HG03521 (cell line): ENCODE measurements at regions not wholly inside any gene's neighbourhood (a gene's known extent, or its start where the extent isn't known, plus 50 kb on each side); places are given as distances from the start of the nearest gene placed in this dataset.

Source experiments
- ATAC-seq: cut with Tn5 transposase; IDR thresholded peaks from one replicate; pipeline ENCODE4 v1.9.1; 2021; ENCODE audit warnings: mild to moderate bottlenecking, moderate library complexity; ENCODE audit not compliant: unreplicated experiment

DNA sequence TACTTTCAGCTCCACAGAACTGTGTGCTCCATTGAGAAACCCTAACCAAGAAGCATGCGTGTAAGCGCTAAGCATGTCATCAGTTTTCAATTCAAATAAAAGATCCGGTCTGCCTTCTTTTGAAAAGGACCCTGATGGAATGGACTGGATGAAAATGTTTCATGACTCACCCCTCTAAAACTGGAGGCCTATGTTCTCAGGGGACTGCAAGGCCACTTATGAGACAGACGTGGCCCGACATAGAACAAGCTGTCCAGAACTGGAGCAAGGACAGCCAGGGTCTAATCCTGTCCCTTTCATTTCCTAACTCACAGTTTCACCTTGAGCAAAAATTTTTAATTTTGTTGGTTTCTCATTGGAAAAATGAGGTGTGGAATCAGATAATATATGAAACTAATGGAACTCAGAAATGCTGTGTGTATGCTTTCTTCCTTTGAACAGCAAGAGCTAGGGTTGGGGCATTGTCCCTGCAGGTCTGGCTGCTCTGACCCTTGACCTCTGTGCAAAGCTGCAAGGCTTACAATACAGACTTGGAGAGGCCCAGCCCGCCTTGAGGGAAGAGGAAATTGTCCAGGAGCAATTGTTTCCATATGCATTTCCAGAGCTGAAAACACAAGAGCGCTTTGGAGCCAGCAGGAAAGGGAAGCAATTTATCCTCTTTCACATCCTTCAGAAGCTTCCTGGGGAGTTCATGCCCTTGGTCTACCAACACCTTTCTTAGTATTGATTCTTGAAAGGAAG, 553.4 kb upstream of the KLF12 start:
- ATAC-seq, result no peak

DNA sequence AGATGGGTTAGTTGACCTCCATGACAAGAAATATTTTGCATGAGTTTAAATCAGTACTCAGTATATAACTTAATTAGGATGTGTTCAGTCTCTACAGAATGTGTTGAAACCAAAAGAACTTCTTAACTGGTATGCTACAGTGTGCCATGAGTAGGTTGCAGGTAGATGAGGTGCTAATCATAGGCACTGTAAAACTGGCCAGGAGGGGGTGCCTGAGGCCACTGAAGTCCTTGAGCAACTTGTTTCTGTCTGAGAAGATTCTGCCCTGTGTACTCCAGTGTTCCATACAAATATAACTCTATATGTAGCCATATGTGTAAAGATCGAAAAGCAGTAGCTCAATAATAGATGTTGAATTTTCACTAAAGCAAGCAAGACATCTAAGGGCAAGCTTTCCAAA, 549.2 kb upstream of the KLF12 start:
- no peak for ATAC-seq

DNA sequence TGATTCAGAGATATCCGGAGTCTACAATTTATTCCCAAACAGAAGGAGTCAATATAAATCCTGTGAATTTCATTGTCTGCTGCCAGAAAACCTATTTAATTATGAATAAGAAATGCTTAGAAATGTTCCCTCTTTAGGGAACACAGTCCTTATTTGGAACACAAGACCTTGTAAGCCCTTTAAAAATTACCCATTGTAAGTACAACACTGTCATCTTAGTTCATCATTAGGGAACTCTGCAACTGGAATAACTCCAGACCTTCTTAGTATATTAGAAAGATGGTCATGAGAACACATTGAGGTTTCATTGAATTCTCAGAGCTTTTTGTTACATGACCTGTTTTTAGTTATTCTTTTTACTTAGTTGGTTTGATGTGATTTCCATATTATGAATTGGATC, 548.5 kb upstream of the KLF12 start:
- no peak for ATAC-seq

DNA sequence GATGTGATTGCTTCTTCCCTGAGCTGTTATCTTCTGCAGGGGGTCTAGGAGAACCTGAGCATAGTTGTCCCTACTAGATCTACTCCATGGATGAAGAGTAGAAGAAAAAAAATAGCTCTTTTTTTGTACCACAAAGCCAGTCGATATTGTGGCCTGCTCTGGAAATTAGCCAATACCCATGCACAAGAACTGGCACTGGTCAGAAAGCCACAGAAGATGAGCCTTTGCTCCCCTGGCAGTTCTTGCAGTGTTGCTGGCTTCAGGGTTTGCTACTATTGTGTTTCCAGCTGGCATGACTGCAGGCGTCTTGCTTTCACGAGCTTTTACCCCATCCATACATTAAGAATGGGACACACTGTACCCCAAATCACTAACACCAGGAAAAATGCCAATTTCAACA, 547.7 kb upstream of the KLF12 start:
- ATAC-seq, result no peak

DNA sequence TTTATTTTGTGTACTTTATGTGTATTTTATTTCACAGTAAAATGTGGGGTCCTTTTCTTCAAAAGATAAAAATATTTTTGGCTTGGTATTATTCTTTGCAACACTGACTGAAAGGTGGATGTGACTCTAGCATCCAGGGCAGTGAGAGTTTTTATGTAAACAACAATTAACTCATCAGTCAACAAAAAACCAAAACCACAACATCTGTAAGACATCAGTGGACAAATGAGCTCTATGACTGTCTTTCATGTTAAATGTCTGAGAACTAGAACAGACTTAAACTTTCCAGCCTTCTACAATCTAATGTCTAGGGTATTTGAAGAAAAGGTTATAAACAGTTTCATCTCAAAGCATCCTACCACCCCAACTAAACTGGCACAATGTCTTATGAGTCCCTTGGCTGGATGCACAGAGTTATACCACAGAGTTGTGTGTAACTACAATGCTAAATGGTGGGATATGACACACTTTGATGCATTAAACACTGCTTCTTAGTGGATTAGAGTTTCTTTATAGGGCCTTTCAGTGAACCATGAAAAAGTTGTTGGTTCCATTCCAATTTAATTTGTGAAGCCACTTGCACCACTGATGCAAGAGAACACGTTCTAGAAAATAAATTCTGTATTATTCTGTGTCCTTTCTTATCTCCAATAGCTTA, 544.2 kb upstream of the KLF12 start:
- no peak for ATAC-seq

DNA sequence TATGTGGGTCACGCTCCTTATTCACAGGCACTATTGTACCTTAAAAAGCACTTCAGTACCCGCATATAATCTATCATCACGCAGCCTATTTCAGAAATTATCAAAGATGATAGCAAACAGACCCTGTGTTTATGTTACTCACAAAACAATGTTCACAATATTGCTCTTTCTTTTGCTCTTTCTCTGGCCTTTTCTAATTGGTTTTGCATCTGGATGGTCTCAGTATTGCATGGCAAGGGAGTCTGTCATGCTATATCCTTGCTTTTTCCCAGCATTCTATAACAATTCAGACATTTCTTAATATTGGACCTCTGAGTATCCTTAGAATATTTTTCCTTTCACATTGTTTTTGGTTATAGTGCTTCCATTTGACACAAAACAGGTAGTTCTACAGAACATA, 541.8 kb upstream of the KLF12 start:
- ATAC-seq, result no peak

DNA sequence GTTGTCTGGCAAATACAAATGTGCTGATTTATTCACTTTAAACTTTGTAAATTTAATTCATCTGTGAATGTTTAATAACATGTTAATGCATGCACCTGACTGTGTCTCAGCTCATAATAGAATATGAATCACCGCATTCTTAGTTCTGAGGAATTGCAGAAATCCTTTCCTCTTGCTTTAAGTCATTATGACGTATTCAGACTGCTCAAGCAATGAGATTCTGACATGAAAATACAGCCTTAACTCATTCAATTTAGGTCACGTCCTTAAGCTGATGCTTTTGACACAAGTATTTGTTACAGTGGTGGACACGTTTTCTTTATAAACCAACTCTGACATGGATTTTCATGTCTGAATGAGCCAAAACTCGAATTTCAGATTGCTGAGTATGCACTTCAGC, 541.0 kb upstream of the KLF12 start:
- ATAC-seq, result no peak

DNA sequence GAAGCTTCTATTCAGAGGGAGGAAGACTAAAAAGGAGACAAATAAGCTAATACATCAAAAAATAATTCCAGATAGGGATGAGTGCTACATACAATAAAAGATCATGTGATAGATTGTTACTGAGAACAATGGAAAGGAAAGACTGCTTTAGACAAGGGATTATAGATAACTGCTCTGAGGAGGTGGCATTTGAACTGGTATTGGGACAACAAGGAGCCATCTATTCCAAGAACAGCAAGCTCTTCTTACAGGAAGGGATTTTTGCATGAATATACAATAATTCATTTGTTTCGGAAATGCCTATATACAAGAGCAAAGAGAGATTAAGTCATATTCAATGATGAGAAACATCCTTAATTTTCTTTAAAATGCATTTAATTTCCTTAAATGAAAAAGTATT, 540.5 kb upstream of the KLF12 start:
- ATAC-seq, result no peak

DNA sequence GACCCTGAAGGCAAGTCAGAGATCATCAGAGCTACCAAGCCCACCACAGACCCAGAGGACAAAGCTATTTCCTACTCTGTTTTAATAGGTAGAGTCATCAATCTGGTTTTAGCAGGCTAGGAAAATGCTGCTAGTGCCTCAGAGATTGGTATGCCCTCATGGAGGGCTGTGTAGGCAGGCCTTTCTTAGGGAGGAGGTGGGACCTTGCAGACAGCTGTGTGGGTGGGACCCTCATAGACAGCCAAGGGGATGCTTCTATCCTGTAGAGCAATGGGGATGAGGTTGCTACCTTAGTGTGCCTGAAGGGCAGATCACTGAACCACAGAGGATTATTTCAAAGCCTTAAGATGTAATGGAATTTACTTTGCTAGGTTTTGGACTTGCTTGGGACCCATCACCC, 534.9 kb upstream of the KLF12 start:
- no peak for ATAC-seq

DNA sequence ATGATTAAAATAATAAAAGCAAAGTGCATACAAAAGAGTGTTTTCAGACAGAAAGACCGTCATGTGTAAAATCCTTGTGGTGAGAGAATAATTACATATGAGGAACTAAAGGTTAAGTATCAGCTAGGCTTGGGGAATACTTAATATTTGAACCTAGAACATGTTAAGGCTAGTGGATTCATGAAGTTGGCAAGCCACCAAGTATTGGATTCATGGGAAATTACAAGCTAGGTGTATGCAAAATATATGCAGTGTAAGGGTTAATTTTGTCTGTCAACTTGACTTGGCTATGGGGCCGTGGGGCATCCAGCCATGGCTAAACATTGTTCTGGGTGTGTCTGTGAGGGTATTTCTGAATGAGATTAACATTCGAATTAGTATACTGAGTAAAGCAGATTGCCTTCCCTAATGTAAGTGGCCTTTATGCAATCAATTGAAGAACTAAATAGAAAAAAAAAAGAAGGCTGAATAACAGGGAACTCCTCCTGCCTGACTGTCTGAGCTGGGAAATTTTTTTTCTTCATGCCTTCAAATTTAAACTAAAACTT, 533.5 kb upstream of the KLF12 start:
- no peak for ATAC-seq

DNA sequence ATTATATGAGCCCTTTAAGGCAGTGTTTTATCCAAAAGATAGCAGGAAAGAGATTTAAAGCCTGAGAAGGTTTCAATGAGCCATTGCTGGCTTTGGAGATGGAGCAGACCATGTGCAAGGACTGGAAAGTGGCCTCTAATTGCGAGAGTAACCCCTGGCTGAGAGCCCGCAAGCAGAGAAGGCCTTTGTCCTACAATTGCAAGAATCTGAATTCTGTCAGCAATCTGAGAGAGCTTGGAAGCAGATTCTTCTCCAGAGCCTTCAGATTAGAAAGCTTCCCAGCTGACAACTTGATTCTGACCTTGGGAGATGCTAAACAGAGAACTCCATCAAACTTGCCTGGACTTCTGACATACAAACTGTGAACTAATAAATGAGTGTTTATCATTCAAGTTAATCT, 528.7 kb upstream of the KLF12 start:
- no peak for ATAC-seq

DNA sequence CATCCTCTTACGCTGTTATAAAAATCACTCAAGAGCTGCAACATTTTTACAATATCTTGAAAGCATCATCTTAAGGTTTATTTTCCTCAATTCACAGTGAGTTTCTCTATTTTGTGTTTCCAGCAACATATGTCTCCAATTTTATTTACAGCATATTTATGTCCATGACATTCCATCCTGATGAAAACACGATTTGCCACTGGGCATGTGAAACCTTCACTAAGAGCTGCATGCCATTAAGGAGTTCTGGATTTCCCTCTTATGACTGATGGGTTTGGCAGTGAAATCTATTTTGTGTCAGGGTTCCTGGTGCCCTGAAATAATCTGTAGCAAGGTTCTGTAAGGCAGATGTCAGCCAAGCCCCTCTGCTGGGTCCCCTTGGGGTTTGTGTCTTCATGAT, 527.6 kb upstream of the KLF12 start:
- ATAC-seq, result no peak

DNA sequence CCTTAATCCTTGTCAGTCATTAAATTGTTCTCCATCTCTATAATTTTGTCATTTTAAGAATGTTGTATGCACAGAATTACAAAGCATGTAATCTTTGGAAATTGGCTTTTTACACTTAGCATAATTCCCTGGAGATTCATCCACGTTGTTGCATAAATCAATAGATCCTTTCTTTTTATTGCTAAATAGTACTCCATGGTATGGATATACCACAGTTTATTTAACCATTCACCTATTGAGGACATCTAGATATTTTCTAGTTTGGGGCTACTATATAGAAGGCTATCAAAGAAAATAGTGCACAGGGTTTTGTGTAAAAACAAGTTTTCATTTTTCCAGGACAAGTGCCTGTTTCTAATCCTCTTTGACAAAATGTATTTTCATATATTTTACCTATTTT, 523.6 kb upstream of the KLF12 start:
- no peak for ATAC-seq

DNA sequence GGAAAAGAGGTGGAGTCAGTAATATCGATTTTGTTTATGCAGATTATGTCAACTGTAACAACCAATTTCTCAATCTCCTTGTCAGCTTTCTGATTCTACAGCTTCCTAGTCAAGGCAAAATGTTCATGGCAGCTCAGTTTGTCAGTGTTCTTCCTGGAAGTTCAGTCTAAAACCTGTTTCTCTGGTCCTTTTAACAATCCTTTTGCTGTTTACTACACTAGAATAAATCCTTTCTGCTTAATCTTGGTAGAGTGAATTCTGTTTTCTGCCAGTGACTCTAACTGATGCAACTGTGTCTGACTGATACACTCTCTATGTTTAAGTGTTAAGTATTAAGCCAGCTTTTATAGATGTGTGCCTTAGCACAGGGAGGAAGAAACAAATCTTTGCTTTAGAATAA, 516.9 kb upstream of the KLF12 start:
- ATAC-seq, result no peak

DNA sequence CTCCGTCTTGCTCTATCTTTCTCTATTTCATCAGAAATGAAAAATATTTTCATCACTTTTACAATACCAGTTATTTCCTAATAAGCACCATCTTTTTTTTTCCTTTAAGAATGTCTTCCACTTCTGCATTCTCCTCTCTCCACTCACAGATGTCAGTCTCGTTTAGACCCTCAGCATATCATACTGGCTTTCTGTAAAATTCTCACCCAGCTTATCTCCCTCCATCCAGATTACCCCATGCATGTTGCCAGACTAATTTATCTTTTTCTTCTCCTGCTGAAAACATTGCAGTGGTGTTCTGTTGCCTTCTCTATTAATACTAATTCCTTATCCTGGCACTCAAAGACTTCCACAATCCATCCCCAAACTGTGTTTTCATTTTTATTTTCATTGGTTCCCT, 513.8 kb upstream of the KLF12 start:
- no peak for ATAC-seq

DNA sequence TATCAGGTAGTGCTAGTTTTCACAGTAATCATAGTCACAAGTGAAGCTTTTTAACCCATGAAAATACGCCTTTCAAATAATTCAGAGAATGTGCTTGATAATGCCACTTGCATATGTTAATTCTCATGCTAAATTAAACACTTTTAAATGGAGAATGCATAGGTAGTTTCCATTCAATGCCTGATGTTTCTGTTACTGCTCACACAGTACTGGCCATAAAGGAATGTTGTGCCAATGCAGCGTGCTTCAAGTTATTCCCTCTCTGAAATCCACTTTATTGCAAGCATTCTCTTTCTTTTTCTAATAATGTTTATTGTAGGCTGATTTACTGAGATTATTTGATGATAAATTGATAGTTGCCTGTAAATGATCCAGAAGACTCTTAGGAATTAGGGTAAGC, 513.0 kb upstream of the KLF12 start:
- ATAC-seq, result no peak

DNA sequence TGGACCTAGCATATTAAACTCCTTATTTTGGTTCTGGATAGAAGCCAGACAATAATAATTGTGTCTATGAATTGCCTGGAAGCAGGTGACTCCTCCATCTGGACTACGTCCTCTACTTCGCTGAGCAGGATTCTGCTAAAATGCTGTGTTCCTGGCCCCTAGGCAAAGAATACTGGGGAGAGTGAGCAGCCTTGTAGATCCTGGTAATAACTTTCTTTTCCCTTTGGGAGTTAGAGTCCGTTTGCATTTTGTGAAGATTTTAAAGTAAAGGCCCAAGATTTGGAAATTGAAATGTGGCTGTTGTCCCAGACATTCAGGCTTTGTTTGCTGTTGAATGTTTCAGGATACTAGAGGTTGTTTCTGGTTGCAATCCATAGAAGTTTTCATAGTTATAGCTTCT, 511.9 kb upstream of the KLF12 start:
- ATAC-seq, result no peak

DNA sequence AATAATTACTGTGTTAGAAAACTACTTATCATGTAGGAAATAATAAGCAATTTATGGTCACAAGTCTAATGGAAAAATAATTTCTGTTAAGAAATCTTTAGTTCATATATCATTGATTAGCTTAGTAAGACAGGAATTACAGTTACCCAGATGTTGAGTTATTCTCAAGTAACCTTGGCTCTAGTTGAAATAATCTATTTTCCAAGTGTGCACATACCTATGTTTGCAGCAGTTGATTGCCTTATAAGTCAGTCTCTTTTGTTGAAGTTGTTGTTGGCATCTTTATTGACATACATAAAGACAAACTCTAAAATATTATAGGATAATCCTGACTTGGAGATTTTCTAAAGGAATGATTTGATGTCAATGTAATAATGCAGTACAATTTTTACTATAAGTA, 511.4 kb upstream of the KLF12 start:
- no peak for ATAC-seq

DNA sequence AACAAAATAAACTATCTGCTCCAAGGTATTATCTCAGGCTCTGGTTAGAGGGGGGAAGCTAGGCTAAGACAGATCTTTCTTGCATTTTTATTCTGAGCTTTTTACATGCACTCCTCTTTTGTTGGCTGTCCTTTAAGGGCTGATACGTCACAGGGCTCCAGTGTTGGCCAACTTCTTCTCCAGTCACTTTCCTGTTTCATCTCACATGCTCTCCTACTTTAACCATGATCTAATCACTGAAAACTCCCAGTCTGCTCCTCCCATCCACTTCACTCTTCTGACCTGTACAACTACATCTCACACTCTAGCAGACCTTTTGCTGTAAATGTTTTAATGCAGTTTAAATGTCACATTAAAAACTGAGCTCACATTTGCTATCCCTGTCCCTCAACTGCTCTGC, 510.0 kb upstream of the KLF12 start:
- no peak for ATAC-seq

DNA sequence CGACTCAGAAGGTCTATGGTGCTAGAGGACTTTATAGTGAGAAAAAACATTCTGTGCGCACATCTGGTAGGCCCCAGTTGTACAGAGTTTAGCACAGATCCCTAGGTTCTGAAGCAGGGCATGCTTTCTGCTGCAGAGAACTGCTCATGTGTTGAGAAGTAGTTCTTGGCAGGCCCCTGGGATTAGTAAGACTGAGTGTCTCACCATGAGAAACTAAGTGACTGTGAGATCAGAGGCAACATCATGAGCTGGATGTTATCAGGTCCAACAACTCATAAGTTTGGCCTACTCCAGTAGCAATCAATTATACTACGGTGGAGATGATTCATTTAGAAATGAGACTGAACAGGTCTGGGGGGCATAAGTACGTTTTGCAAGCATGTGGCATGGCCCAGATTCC, 507.4 kb upstream of the KLF12 start:
- no peak for ATAC-seq

DNA sequence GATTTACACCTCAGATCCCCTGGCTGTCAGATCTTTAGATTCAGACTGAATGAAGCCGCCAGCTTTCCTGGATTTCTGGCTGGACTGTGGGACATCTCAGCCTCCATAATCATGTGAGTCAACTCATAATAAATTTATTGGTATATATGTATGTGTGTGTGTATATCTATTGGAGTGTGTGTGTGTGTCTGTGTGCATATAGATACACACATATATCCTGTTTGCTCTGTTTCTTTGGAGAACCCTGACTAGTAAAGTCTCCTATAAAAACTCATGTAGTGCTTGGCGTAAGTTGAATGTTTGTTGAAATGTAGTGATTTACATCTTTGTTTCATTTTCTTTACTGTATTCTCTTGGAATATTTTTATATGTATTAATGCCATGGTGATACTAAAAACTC, 499.5 kb upstream of the KLF12 start:
- ATAC-seq, result no peak

DNA sequence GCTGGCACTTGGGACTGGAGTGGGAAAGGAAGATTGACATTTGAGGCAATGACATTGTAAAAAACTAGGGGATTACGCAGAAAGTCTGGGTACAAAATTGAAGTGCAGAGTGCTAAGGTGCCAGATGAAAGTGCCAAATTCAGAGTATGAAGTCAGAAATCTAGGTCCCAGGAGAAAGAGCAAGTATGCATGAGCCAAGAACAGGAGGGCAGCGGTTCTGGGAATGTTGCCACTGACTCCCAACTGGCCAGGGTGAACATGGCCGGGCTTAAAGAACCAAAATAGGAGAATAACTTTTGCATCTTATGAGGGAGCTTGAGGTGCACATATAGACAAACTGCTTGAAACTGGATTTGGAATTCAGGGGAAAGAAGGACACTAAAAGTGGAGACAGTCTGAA, 495.8 kb upstream of the KLF12 start:
- ATAC-seq, result no peak

DNA sequence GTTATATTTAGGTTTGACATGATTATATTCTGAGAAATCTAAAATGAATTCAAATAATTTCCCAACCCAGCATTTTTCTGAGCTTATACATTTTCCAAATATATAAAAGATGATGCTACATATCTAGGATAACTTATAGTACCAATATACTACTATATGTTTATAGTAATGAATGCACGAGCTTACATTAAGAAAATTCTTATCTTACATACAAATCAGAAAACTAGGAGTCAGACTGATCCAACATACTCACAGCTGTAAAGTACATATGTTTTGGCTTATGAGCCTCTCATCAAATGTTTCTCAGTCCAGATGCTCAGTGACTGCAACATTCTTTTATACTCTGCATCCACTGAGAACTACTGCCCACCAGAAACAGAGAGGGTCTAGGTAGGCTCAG, 491.3 kb upstream of the KLF12 start:
- no peak for ATAC-seq
